ENCODE measurements at regions not wholly inside any gene's neighbourhood (a gene's known extent, or its start where the extent isn't known, plus 50 kb on each side); places are given as distances from the start of the nearest gene placed in this dataset.

DNA sequence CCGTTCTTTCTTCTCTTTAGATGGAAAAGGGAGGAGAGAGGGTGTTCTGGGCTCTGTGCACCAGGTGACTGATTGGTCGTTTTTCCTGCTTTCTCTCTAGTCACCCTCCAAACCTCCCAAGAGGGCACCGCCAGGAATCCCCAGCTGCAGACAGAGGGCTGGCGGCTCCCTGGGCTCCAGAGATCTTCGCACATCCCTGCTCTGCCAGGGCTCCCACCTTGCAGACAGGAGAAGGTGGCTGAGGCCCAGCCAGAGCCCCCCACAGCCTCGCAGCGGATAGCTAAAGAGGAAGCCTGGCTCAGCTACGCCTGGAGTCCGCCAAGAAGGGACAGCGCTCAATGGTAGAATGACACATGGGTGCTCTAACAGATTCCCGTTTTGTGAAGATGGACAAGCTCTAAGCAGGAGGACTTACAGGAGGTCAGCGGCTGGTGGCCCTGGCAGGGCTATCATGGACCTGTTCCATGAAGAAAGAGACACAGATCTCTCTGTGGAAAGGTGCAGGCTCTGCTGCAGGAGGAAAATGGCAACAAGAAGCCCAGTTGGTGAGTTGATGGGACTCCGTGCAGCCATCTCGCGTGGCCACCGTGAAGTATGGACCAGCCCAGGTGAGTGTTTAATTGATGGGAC is 976.9 kb downstream of the BRD1 start:
- no peaks in the 10 kb centered on the region for H3K4me1 ChIP-seq (ENCODE audit: control insufficient read depth, insufficient read depth, low read length, poor library complexity, severe bottlenecking)
- H3K27me3 ChIP-seq (replicated peaks; ENCODE audit: control insufficient read depth, insufficient read depth, low read length, poor library complexity, severe bottlenecking) = no peaks in the 10 kb centered on the region
- DNase-seq = no peak
- H3K9me3 ChIP-seq (ENCODE audit: control insufficient read depth, low read length) = no peaks in the 10 kb centered on the region
- H3K4me3 ChIP-seq (ENCODE audit: insufficient read depth, low read depth, low read length, poor library complexity, severe bottlenecking) = no peak overlapping the region
- no peaks in the 10 kb centered on the region for H3K36me3 ChIP-seq (ENCODE audit: control insufficient read depth, insufficient read depth, low read length)
- H3K27ac ChIP-seq (ENCODE audit: insufficient read depth, low read length, poor library complexity, severe bottlenecking) = no peak overlapping the region

GRCh38 chr22:48849963-48850657 is 977.6 kb downstream of the BRD1 start:
- no peak overlapping the region for H3K4me3 ChIP-seq (ENCODE audit: insufficient read depth, low read depth, low read length, poor library complexity, severe bottlenecking)
- no peaks in the 10 kb centered on the region for H3K9me3 ChIP-seq (ENCODE audit: control insufficient read depth, low read length)
- no peak overlapping the region for H3K27ac ChIP-seq (ENCODE audit: insufficient read depth, low read length, poor library complexity, severe bottlenecking)
- no peaks in the 10 kb centered on the region for H3K27me3 ChIP-seq (replicated peaks; ENCODE audit: control insufficient read depth, insufficient read depth, low read length, poor library complexity, severe bottlenecking)
- H3K4me1 ChIP-seq (ENCODE audit: control insufficient read depth, insufficient read depth, low read length, poor library complexity, severe bottlenecking) = no peaks in the 10 kb centered on the region
- H3K36me3 ChIP-seq (ENCODE audit: control insufficient read depth, insufficient read depth, low read length) = no peaks in the 10 kb centered on the region
- no peak for DNase-seq

DNA sequence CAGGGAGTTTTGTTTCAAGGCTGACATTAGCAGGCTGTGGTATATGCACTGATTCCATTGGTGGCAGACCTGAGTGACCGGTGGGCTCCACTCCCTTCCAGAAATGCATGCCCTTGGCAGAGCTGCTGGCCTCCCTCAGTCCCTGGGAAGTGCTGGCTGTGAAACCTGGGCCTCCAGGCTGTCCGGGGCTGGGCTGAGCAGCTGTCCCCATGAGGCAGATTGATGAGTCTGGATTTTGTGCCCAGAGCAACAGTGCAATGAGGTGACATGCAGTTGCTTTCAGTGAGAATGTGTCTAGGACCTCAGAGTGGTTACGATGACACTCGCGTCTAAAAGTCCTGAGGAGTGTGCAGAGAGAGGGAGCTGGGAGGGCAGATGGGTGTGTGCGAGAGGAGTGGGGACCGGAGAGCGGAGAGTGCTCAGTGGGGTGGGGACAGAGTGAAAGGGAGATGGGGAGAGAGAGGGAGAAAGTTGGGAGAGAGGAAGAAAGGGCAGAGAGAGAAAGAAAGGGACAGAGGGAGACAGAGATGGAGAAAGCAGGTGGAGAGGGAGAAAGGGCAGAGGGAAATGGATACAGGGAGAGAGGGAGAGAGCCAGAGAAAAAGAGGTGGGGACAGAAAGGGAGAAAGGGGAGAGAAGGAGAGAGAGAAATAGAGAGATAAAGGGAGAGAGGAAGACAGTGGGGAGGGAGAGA is 978.3 kb downstream of the BRD1 start:
- Histone ChIP-seq H3K27ac (ENCODE audit: insufficient read depth, low read length, poor library complexity, severe bottlenecking) (no peak overlapping the region), H3K4me1 (ENCODE audit: control insufficient read depth, insufficient read depth, low read length, poor library complexity, severe bottlenecking) (no peaks in the 10 kb centered on the region), H3K4me3 (ENCODE audit: insufficient read depth, low read depth, low read length, poor library complexity, severe bottlenecking) (no peak overlapping the region), H3K27me3 (replicated peaks; ENCODE audit: control insufficient read depth, insufficient read depth, low read length, poor library complexity, severe bottlenecking) (no peaks in the 10 kb centered on the region), H3K9me3 (ENCODE audit: control insufficient read depth, low read length) (no peaks in the 10 kb centered on the region), H3K36me3 (ENCODE audit: control insufficient read depth, insufficient read depth, low read length) (no peaks in the 10 kb centered on the region)
- no peak for DNase-seq

- H3K4me3 ChIP-seq (ENCODE audit: insufficient read depth, low read depth, low read length, poor library complexity, severe bottlenecking) = no peak overlapping the region
- H3K9me3 ChIP-seq (ENCODE audit: control insufficient read depth, low read length) = no peaks in the 10 kb centered on the region
- H3K36me3 ChIP-seq (ENCODE audit: control insufficient read depth, insufficient read depth, low read length) = no peaks in the 10 kb centered on the region
- no peak overlapping the region for H3K27ac ChIP-seq (ENCODE audit: insufficient read depth, low read length, poor library complexity, severe bottlenecking)
- DNase-seq = no peak
- no peaks in the 10 kb centered on the region for H3K27me3 ChIP-seq (replicated peaks; ENCODE audit: control insufficient read depth, insufficient read depth, low read length, poor library complexity, severe bottlenecking)
- no peaks in the 10 kb centered on the region for H3K4me1 ChIP-seq (ENCODE audit: control insufficient read depth, insufficient read depth, low read length, poor library complexity, severe bottlenecking)
Observed at GRCh38 chr22:48846200-48846599, 981.5 kb downstream of the BRD1 start.

DNA sequence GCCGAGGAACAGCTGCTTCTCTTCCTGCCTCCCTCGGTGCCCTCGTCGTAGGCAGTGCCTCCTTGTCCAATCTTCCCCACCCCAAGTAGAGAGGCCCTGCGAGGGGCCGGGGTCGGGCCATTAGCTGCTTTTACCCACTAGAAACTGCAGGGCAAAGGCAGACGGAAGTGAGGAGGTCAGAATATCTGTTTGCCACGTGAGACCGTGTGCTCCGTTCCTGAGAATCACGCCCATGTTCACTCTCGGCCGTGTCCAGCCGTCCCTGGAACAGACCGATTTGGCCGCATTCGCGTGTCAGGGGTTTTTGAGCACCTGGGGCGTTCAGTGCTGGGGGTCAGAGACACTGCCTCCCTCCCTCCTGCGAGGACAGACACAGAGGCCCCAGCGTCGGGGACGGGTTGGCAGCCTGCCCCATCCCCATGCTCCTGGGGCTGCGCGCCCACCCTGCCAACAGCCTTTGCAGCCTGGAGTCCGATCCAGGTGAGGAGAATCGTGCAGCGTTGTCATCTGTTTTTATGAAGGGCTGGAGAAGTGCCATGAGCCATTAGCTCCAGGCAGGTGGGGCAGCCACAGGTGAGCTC is 982.2 kb downstream of the BRD1 start:
- no peaks in the 10 kb centered on the region for H3K4me1 ChIP-seq (ENCODE audit: control insufficient read depth, insufficient read depth, low read length, poor library complexity, severe bottlenecking)
- no peak for DNase-seq
- H3K4me3 ChIP-seq (ENCODE audit: insufficient read depth, low read depth, low read length, poor library complexity, severe bottlenecking) = no peak overlapping the region
- no peaks in the 10 kb centered on the region for H3K9me3 ChIP-seq (ENCODE audit: control insufficient read depth, low read length)
- no peaks in the 10 kb centered on the region for H3K27me3 ChIP-seq (replicated peaks; ENCODE audit: control insufficient read depth, insufficient read depth, low read length, poor library complexity, severe bottlenecking)
- H3K36me3 ChIP-seq (ENCODE audit: control insufficient read depth, insufficient read depth, low read length) = no peaks in the 10 kb centered on the region
- no peak overlapping the region for H3K27ac ChIP-seq (ENCODE audit: insufficient read depth, low read length, poor library complexity, severe bottlenecking)

- DNase-seq = no peak
- H3K9me3 ChIP-seq (ENCODE audit: control insufficient read depth, low read length) = no peaks in the 10 kb centered on the region
- H3K27ac ChIP-seq (ENCODE audit: insufficient read depth, low read length, poor library complexity, severe bottlenecking) = no peak overlapping the region
- H3K27me3 ChIP-seq (replicated peaks; ENCODE audit: control insufficient read depth, insufficient read depth, low read length, poor library complexity, severe bottlenecking) = no peaks in the 10 kb centered on the region
- no peak overlapping the region for H3K4me3 ChIP-seq (ENCODE audit: insufficient read depth, low read depth, low read length, poor library complexity, severe bottlenecking)
- H3K36me3 ChIP-seq (ENCODE audit: control insufficient read depth, insufficient read depth, low read length) = no peaks in the 10 kb centered on the region
- H3K4me1 ChIP-seq (ENCODE audit: control insufficient read depth, insufficient read depth, low read length, poor library complexity, severe bottlenecking) = no peaks in the 10 kb centered on the region
Observed at GRCh38 chr22:48844056-48844675, 983.5 kb downstream of the BRD1 start.

DNA sequence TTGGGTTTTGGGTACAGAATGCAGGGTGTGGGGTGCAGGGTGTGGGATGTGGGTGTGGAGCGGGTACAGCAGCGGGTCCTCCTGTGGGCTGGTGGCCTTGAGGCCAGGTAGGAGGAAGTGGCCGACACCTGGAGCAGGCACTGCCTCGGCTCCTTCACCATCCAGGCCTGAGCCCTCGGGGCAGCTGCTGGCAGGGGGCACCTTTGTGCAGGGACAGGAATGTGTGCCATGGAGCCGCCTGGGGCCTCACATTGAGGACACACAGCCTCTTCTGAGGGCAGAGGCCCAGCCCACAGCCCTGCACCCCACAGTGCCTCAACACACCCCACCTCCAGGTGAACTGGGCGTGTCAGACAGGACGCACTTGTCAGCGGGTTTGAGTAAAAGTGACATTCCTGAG is 984.0 kb downstream of the BRD1 start:
- Histone ChIP-seq H3K9me3 (ENCODE audit: control insufficient read depth, low read length) (no peaks in the 10 kb centered on the region), H3K27me3 (replicated peaks; ENCODE audit: control insufficient read depth, insufficient read depth, low read length, poor library complexity, severe bottlenecking) (no peaks in the 10 kb centered on the region), H3K36me3 (ENCODE audit: control insufficient read depth, insufficient read depth, low read length) (no peaks in the 10 kb centered on the region), H3K4me1 (ENCODE audit: control insufficient read depth, insufficient read depth, low read length, poor library complexity, severe bottlenecking) (no peaks in the 10 kb centered on the region), H3K4me3 (ENCODE audit: insufficient read depth, low read depth, low read length, poor library complexity, severe bottlenecking) (no peak overlapping the region), H3K27ac (ENCODE audit: insufficient read depth, low read length, poor library complexity, severe bottlenecking) (no peak overlapping the region)
- no peak for DNase-seq

GRCh38 chr22:48842976-48843375 is 984.7 kb downstream of the BRD1 start:
- Histone ChIP-seq H3K4me3 (ENCODE audit: insufficient read depth, low read depth, low read length, poor library complexity, severe bottlenecking) (no peak overlapping the region), H3K27ac (ENCODE audit: insufficient read depth, low read length, poor library complexity, severe bottlenecking) (no peak overlapping the region), H3K9me3 (ENCODE audit: control insufficient read depth, low read length) (no peaks in the 10 kb centered on the region), H3K36me3 (ENCODE audit: control insufficient read depth, insufficient read depth, low read length) (no peaks in the 10 kb centered on the region), H3K4me1 (ENCODE audit: control insufficient read depth, insufficient read depth, low read length, poor library complexity, severe bottlenecking) (no peaks in the 10 kb centered on the region), H3K27me3 (replicated peaks; ENCODE audit: control insufficient read depth, insufficient read depth, low read length, poor library complexity, severe bottlenecking) (no peaks in the 10 kb centered on the region)
- DNase-seq = no peak

DNA sequence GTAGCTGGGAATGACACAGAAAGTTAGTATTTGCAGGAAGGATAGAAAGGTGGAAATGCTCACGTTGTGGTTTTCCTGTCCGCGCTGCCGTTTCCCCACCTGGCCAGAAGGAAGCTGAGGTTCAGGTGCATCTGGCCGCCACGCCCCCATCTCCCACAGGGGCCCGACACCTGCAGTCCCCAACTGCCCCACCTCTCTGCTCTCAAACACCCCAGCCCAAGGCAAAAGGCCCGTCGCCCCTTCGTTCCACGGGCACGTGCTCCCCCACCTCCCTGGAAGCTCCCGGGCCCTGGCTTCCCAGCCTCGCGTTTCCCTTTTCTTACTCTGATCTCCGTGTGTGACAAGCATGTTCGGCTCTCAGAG is 985.1 kb downstream of the BRD1 start:
- Histone ChIP-seq H3K27me3 (replicated peaks; ENCODE audit: control insufficient read depth, insufficient read depth, low read length, poor library complexity, severe bottlenecking) (no peaks in the 10 kb centered on the region), H3K9me3 (ENCODE audit: control insufficient read depth, low read length) (no peaks in the 10 kb centered on the region), H3K4me3 (ENCODE audit: insufficient read depth, low read depth, low read length, poor library complexity, severe bottlenecking) (no peak overlapping the region), H3K36me3 (ENCODE audit: control insufficient read depth, insufficient read depth, low read length) (no peaks in the 10 kb centered on the region), H3K4me1 (ENCODE audit: control insufficient read depth, insufficient read depth, low read length, poor library complexity, severe bottlenecking) (no peaks in the 10 kb centered on the region), H3K27ac (ENCODE audit: insufficient read depth, low read length, poor library complexity, severe bottlenecking) (no peak overlapping the region)
- no peak for DNase-seq
